ENCODE measurements at regions not wholly inside any gene's neighbourhood (a gene's known extent, or its start where the extent isn't known, plus 50 kb on each side); places are given as distances from the start of the nearest gene placed in this dataset.

DNA sequence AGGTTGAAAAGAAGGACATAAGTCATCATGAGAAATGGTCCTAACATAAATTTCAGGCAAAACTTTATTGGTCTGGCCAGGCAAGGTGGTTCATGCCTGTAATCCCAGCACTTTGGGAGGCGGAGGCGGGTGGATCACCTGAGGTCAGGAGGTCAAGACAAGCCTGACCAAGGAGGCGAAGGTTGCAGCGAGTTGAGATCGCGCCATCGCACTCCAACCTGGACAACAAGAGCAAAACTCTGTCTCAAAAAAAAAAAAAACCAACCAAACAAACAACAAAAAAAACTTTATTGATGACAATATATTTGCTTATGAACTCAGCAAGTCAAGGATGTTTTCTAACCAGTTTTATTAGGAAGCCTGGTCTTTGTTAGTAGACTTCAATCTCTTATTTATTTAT is 54.6 kb upstream of the ARHGAP21 start:
- Histone ChIP-seq H3K36me3 (ENCODE audit: control insufficient read depth in 1 of 2, insufficient read depth in 2 of 2, low read length in 2 of 2) (no peaks in the 10 kb centered on the region), H3K4me2 (ENCODE audit: low read length) (no peak overlapping the region), H3K9me2 (ENCODE audit: insufficient read depth) (no peaks in the 10 kb centered on the region), H3K9ac (ENCODE audit: low read length) (no peak overlapping the region), H3K4me3 (replicated peaks in 1 of 2; ENCODE audit: low read depth in 1 of 2, low read length in 2 of 2) (no peak overlapping the region), H4K20me1 (ENCODE audit: insufficient read depth) (no peaks in the 10 kb centered on the region), H3K9me3 (ENCODE audit: control insufficient read depth in 1 of 2, insufficient read depth in 1 of 2, low read depth in 1 of 2, low read length in 2 of 2) (no peaks in the 10 kb centered on the region), H3K4me1 (ENCODE audit: control insufficient read depth in 1 of 2, insufficient read depth in 2 of 2, low read length in 2 of 2) (no peaks in the 10 kb centered on the region), H2AFZ (ENCODE audit: low read depth, low read length, poor library complexity, severe bottlenecking) (no peak overlapping the region), H3K27ac (ENCODE audit: low read depth, low read length) (no peak overlapping the region), H3K79me2 (ENCODE audit: insufficient read depth, low read length) (no peaks in the 10 kb centered on the region), H3K27me3 (ENCODE audit: insufficient read depth, low read length) (no peaks in the 10 kb centered on the region)
- CTCF ChIA-PET = no interaction called here
- DNase-seq (ENCODE audit: low read depth, low spot score) (no peak), ATAC-seq (no peak)
- RAD21 ChIA-PET (ENCODE audit: low non-redundant PET in 1 of 2, low total read pairs in 2 of 2, uncharacterized antibody in 2 of 2, unreplicated experiment in 2 of 2) = interaction anchor here in 1 of 2 experiments (0.7 kb wide), 1 partner anchor 35 kb away, joined by 10 read pairs; no protein-coding TSS in a partner anchor
- POLR2A ChIA-PET = no interaction called here
- BruUV-seq (replicated peaks) = no TSS peak
- intact Hi-C loops (cut with micrococcal nuclease) = no loop called here
- no peak for TF ChIP-seq SIN3A (IDR thresholded peaks at IDR 0.05; ENCODE audit: low read depth)
- TF ChIP-seq JUND (IDR thresholded peaks at IDR 0.05) = no peak
- no peak for TF ChIP-seq POLR2AphosphoS5 (IDR thresholded peaks at IDR 0.05; ENCODE audit: low read depth, low read length)
- TF ChIP-seq, protein P1, sequence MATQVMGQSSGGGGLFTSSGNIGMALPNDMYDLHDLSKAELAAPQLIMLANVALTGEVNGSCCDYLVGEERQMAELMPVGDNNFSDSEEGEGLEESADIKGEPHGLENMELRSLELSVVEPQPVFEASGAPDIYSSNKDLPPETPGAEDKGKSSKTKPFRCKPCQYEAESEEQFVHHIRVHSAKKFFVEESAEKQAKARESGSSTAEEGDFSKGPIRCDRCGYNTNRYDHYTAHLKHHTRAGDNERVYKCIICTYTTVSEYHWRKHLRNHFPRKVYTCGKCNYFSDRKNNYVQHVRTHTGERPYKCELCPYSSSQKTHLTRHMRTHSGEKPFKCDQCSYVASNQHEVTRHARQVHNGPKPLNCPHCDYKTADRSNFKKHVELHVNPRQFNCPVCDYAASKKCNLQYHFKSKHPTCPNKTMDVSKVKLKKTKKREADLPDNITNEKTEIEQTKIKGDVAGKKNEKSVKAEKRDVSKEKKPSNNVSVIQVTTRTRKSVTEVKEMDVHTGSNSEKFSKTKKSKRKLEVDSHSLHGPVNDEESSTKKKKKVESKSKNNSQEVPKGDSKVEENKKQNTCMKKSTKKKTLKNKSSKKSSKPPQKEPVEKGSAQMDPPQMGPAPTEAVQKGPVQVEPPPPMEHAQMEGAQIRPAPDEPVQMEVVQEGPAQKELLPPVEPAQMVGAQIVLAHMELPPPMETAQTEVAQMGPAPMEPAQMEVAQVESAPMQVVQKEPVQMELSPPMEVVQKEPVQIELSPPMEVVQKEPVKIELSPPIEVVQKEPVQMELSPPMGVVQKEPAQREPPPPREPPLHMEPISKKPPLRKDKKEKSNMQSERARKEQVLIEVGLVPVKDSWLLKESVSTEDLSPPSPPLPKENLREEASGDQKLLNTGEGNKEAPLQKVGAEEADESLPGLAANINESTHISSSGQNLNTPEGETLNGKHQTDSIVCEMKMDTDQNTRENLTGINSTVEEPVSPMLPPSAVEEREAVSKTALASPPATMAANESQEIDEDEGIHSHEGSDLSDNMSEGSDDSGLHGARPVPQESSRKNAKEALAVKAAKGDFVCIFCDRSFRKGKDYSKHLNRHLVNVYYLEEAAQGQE (IDR thresholded peaks at IDR 0.05; ENCODE audit: low read depth) = no peak
- no peak for TF ChIP-seq ELF1 (IDR thresholded peaks at IDR 0.05; ENCODE audit: borderline replicate concordance, low read depth)
- no peak for TF ChIP-seq SP1 (IDR thresholded peaks at IDR 0.05; ENCODE audit: low read depth)
- TF ChIP-seq EGR1 (IDR thresholded peaks at IDR 0.05; ENCODE audit: low read depth) = no peak
- TF ChIP-seq, protein P2, sequence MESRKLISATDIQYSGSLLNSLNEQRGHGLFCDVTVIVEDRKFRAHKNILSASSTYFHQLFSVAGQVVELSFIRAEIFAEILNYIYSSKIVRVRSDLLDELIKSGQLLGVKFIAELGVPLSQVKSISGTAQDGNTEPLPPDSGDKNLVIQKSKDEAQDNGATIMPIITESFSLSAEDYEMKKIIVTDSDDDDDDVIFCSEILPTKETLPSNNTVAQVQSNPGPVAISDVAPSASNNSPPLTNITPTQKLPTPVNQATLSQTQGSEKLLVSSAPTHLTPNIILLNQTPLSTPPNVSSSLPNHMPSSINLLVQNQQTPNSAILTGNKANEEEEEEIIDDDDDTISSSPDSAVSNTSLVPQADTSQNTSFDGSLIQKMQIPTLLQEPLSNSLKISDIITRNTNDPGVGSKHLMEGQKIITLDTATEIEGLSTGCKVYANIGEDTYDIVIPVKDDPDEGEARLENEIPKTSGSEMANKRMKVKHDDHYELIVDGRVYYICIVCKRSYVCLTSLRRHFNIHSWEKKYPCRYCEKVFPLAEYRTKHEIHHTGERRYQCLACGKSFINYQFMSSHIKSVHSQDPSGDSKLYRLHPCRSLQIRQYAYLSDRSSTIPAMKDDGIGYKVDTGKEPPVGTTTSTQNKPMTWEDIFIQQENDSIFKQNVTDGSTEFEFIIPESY (IDR thresholded peaks at IDR 0.05; ENCODE audit: extremely low read depth, insufficient replicate concordance, low read length) = no peak
- TF ChIP-seq ZFX (IDR thresholded peaks at IDR 0.05) = no peak
- TF ChIP-seq ZNF274 (IDR thresholded peaks at IDR 0.05; ENCODE audit: low read depth, low read length) = no peak
- TF ChIP-seq POLR2A (IDR thresholded peaks at IDR 0.05; ENCODE audit: borderline replicate concordance, extremely low read depth, insufficient read depth, insufficient read length) = no peak
- TF ChIP-seq FOSL1 (IDR thresholded peaks at IDR 0.05; ENCODE audit: low read depth) = no peak
- TF ChIP-seq SRF (IDR thresholded peaks at IDR 0.05; ENCODE audit: low read depth) = no peak
- TF ChIP-seq CEBPB (IDR thresholded peaks at IDR 0.05; ENCODE audit: low read depth) = no peak
